A549 (cell line): ENCODE measurements at regions not wholly inside any gene's neighbourhood (a gene's known extent, or its start where the extent isn't known, plus 50 kb on each side); places are given as distances from the start of the nearest gene placed in this dataset.

ENCODE experiments used
- ATAC-seq, 2 experiments: fragments of 200-7000 bp in 1 of 2; fragments of >200 bp in 1 of 2; cut with Nextera tagmentation in 1 of 2; cut with Tn5 transposase in 1 of 2; 3 replicates each; pipeline versions ENCODE4 v1.8.0 to v1.9.1; 2018 to 2020; ENCODE audit warnings: mild to moderate bottlenecking in 1 of 2, moderate library complexity in 1 of 2
- CTCF ChIA-PET: fragments of 300-600 bp; sonication (Branson Sonifier 250); formaldehyde crosslinking; extraction: SDS; loops from one replicate; lab custom pipeline; 2021; ENCODE audit warnings: antibody characterized with exemption, inconsistent platforms; lab: Yijun Ruan, JAX
- POLR2A ChIA-PET: fragments of 350-600 bp; formaldehyde crosslinking; extraction: SDS; loops from one replicate; lab custom pipeline; 2021; ENCODE audit warnings: antibody characterized with exemption, inconsistent platforms; lab: Yijun Ruan, JAX
- DNase-seq, 2 experiments: peaks; one replicate each; pipeline versions ENCODE4 v3.0.0 to v3.0.0-alpha.2; 2011 to 2016; ENCODE audit warnings: low read depth in 1 of 2, low spot score in 1 of 2
- FAIRE-seq: peaks from 2 replicates; lab custom pipeline; 2011; peaks lifted over from hg19 to GRCh38; lab: Jason Lieb, UNC
- H3K27ac ChIP-seq, 2 experiments: fragments of >200 bp; sonication (Bioruptor Twin); formaldehyde crosslinking; 3 replicates each; pipeline ENCODE4 v1.5.1; 2016 to 2017
- H3K4me1 ChIP-seq: fragments of >200 bp; sonication (Bioruptor Twin); formaldehyde crosslinking; 3 replicates; pipeline ENCODE4 v1.6.1; 2016
- H3K4me2 ChIP-seq: fragments of >200 bp; sonication (Bioruptor Twin); formaldehyde crosslinking; 3 replicates; pipeline ENCODE4 v1.6.1; 2016
- H3K4me3 ChIP-seq: fragments of >200 bp; sonication (Bioruptor Twin); formaldehyde crosslinking; 3 replicates; pipeline ENCODE4 v1.5.1; 2016
- H3K9me3 ChIP-seq: fragments of >200 bp; sonication (Bioruptor Twin); formaldehyde crosslinking; 3 replicates; pipeline ENCODE4 v1.6.1; 2016
- CBX8 ChIP-seq: fragments of 200-600 bp; sonication (generic); IDR thresholded peaks from 2 replicates; pipeline ENCODE4 v1.6.1; 2016
- CHD2 ChIP-seq: fragments of 150-350 bp; IDR thresholded peaks from 2 replicates; pipeline ENCODE4 v1.6.1; 2014; ENCODE audit warnings: low read length; ENCODE audit not compliant: partially characterized antibody
- CHD4 ChIP-seq: fragments of 200-600 bp; sonication (generic); IDR thresholded peaks from 2 replicates; pipeline ENCODE4 v1.6.1; 2016; ENCODE audit warnings: antibody characterized with exemption, mild to moderate bottlenecking, borderline replicate concordance
- EHMT2 ChIP-seq: fragments of 200-600 bp; sonication (generic); IDR thresholded peaks from 2 replicates; pipeline ENCODE4 v1.6.1; 2016; ENCODE audit warnings: antibody characterized with exemption, low read depth, mild to moderate bottlenecking, moderate library complexity
- EP300 ChIP-seq, 2 experiments: fragments of >200 bp; sonication (Bioruptor Twin); formaldehyde crosslinking; IDR thresholded peaks; 2 replicates in 1 of 2; 3 replicates in 1 of 2; pipeline ENCODE4 v1.6.1; 2016 to 2017
- ESRRA ChIP-seq: fragments of 150-350 bp; IDR thresholded peaks from 2 replicates; pipeline ENCODE4 v1.6.1; 2014; ENCODE audit warnings: mild to moderate bottlenecking, low read length, borderline replicate concordance
- FOSB ChIP-seq: fragments of 250-450 bp; sonication (Bioruptor Pico); IDR thresholded peaks from 2 replicates; pipeline ENCODE4 v1.5.0; 2020; ENCODE audit warnings: mild to moderate bottlenecking, moderate library complexity
- FOSL2 ChIP-seq, 2 experiments: fragments of 450-650 bp in 1 of 2; fragments of >200 bp in 1 of 2; sonication (Bioruptor Twin) in 1 of 2; formaldehyde crosslinking; IDR thresholded peaks; 2 replicates each; pipeline versions ENCODE4 v1.5.0 to v1.6.1; 2016 to 2020; ENCODE audit warnings: mild to moderate bottlenecking in 1 of 2, moderate library complexity in 1 of 2
- FOXS1 ChIP-seq: fragments of 250-450 bp; sonication (Bioruptor Pico); IDR thresholded peaks from 2 replicates; pipeline ENCODE4 v1.5.0; 2020; ENCODE audit warnings: mild to moderate bottlenecking, moderate library complexity
- GATA3 ChIP-seq: IDR thresholded peaks from 2 replicates; pipeline ENCODE4 v1.6.1; 2012; ENCODE audit warnings: borderline replicate concordance
- HDAC2 ChIP-seq: fragments of 200-600 bp; sonication (generic); IDR thresholded peaks from 2 replicates; pipeline ENCODE4 v1.6.1; 2016
- HOXB13 ChIP-seq: fragments of 250-450 bp; sonication (Bioruptor Pico); IDR thresholded peaks from 2 replicates; pipeline ENCODE4 v1.5.0; 2020; ENCODE audit warnings: low read depth, mild to moderate bottlenecking, moderate library complexity
- KDM1A ChIP-seq: fragments of 200-600 bp; sonication (generic); IDR thresholded peaks from 2 replicates; pipeline ENCODE4 v1.6.1; 2016; ENCODE audit warnings: low read depth, mild to moderate bottlenecking
- NR3C1 ChIP-seq: fragments of >200 bp; sonication (Bioruptor Twin); formaldehyde crosslinking; IDR thresholded peaks from 3 replicates; pipeline ENCODE4 v1.6.1; 2017
- PHF8 ChIP-seq: fragments of 200-600 bp; sonication (generic); IDR thresholded peaks from 2 replicates; pipeline ENCODE4 v1.6.1; 2016; ENCODE audit warnings: low read depth, mild to moderate bottlenecking, antibody characterized with exemption, moderate library complexity, borderline replicate concordance
- RARB ChIP-seq: fragments of 250-450 bp; sonication (Bioruptor Pico); IDR thresholded peaks from 2 replicates; pipeline ENCODE4 v1.8.0; 2021; ENCODE audit warnings: mild to moderate bottlenecking, moderate library complexity
- RCOR1 ChIP-seq: fragments of 150-350 bp; IDR thresholded peaks from 2 replicates; pipeline ENCODE4 v1.6.1; 2014; ENCODE audit warnings: antibody characterized with exemption, low read length, low read depth
- TFCP2L1 ChIP-seq: fragments of 250-450 bp; sonication (Bioruptor Pico); IDR thresholded peaks from 2 replicates; pipeline ENCODE4 v1.5.0; 2021; ENCODE audit warnings: mild to moderate bottlenecking
- ZFP36 ChIP-seq: fragments of 450-650 bp; IDR thresholded peaks from 2 replicates; pipeline ENCODE4 v1.6.1; 2014; ENCODE audit warnings: borderline replicate concordance; ENCODE audit not compliant: partially characterized antibody
- ZSCAN20 ChIP-seq: fragments of 250-450 bp; sonication (Bioruptor Pico); IDR thresholded peaks from 2 replicates; pipeline ENCODE4 v1.8.0; 2022; ENCODE audit warnings: mild to moderate bottlenecking, moderate library complexity
- WGBS: methylation state at CpG from one replicate; pipeline ENCODE4 v1.1.6; 2017; ENCODE audit errors: missing lambda C conversion rate; 5-methylcytosine and 5-hydroxymethylcytosine counted together
- TF ChIP-seq, protein P1 (sequence below): fragments of >200 bp; sonication (Bioruptor Twin); formaldehyde crosslinking; IDR thresholded peaks from 3 replicates; pipeline ENCODE4 v1.5.1; 2016
- TF ChIP-seq, protein P2 (sequence below): fragments of 450-650 bp; IDR thresholded peaks from 2 replicates; pipeline ENCODE4 v1.6.1; 2014; ENCODE audit warnings: antibody characterized with exemption
- TF ChIP-seq, protein P3 (sequence below): IDR thresholded peaks from 2 replicates; pipeline ENCODE4 v1.6.1; 2012
- TF ChIP-seq, protein P4 (sequence below): IDR thresholded peaks from 2 replicates; pipeline ENCODE4 v1.6.1; 2012

DNA sequence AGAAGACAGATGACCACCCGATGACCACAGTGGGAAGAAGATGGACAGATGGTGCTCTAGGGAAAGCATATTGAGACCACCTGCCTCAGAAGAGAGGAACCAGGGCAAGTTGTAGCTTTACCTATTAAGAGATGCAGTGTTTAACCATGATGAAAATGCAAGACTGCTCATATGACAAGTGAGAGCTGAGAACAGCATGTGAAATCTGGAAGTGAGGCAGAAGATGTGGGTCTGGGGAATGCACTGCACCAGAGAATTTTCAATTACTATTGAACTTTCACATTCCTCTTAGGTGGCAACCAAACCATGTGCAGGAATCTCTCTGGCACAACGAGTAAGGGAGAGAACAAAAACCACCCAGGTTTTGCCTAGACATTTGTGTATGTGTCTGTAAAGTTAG lies 184.8 kb upstream of the CRIM1 start:
- H3K4me1 ChIP-seq: no peaks in the 10 kb centered on the region
- CTCF ChIA-PET: no interaction called here
- TF ChIP-seq CBX8 (no peak), FOXS1 (no peak)
- TF ChIP-seq, protein P1, sequence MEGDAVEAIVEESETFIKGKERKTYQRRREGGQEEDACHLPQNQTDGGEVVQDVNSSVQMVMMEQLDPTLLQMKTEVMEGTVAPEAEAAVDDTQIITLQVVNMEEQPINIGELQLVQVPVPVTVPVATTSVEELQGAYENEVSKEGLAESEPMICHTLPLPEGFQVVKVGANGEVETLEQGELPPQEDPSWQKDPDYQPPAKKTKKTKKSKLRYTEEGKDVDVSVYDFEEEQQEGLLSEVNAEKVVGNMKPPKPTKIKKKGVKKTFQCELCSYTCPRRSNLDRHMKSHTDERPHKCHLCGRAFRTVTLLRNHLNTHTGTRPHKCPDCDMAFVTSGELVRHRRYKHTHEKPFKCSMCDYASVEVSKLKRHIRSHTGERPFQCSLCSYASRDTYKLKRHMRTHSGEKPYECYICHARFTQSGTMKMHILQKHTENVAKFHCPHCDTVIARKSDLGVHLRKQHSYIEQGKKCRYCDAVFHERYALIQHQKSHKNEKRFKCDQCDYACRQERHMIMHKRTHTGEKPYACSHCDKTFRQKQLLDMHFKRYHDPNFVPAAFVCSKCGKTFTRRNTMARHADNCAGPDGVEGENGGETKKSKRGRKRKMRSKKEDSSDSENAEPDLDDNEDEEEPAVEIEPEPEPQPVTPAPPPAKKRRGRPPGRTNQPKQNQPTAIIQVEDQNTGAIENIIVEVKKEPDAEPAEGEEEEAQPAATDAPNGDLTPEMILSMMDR: no peak
- POLR2A ChIA-PET: no interaction called here
- FAIRE-seq: no peak
- no peaks in the 10 kb centered on the region for H3K9me3 ChIP-seq
- DNase-seq: no peak
- H3K4me2 ChIP-seq: no peak overlapping the region
- ATAC-seq: no peak
- 5% methylated on average over 2 of the region's 2 CpGs for WGBS
- H3K27ac ChIP-seq: no peak overlapping the region
- H3K4me3 ChIP-seq: no peak overlapping the region

DNA sequence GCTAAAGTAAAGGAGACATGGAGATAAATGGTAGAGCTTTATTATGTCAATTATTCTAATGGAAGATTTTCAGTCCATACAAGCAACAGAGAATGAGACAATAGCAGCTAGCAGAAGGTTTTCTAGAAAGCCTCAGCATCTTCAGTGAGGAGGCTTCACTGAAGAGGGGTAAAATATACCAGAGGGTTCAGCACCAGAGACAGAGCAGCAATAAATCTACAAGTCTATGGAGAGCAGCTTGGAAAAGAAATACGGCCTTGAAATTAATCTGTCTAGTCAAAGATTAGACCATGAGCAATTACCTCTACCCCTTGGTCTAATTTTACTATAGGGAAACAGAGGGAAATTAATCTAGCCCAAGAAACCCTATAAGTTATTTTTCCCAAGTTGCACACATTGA lies 185.7 kb upstream of the CRIM1 start:
- Histone ChIP-seq H3K4me3 (no peak overlapping the region), H3K4me2 (no peak overlapping the region), H3K4me1 (no peaks in the 10 kb centered on the region), H3K27ac (no peak overlapping the region), H3K9me3 (no peaks in the 10 kb centered on the region)
- DNase-seq (no peak), FAIRE-seq (no peak), ATAC-seq (no peak)
- WGBS: 49% methylated on average over 1 of the region's 1 CpG
- POLR2A ChIA-PET: no interaction called here
- TF ChIP-seq, protein P2, sequence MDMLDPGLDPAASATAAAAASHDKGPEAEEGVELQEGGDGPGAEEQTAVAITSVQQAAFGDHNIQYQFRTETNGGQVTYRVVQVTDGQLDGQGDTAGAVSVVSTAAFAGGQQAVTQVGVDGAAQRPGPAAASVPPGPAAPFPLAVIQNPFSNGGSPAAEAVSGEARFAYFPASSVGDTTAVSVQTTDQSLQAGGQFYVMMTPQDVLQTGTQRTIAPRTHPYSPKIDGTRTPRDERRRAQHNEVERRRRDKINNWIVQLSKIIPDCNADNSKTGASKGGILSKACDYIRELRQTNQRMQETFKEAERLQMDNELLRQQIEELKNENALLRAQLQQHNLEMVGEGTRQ: no peak
- no peak for TF ChIP-seq RARB (CRISPR knock-in tag)
- no peak for TF ChIP-seq FOXS1
- CTCF ChIA-PET: no interaction called here

DNA sequence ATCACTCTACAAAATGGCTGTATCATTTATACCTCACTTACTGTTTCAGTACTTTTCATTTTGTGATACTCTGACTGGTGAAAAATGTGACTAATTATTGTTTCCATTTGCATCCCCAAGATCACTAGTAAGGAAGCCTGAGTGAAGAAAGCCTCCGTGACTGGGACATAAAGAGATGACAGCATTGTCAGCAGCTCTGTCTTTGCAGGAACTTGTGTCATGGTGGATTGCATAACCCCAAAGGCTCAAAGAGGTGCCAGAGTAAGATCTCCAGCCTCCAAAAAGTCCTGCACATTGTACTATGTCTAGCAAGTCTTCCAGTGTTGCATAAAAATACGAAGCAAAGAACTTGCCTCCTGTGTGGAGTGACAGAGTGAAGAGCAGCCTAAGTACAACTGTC lies 187.5 kb upstream of the CRIM1 start:
- no peak for DNase-seq
- H3K27ac ChIP-seq: no peak overlapping the region
- TF ChIP-seq EHMT2 (no peak), PHF8 (no peak), FOSL2 (IDR thresholded peaks at IDR 0.05) (no peak), FOSL2 (CRISPR knock-in tag; IDR thresholded peaks at IDR 0.05) (no peak), ZFP36 (no peak), RCOR1 (no peak), HDAC2 (no peak), ESRRA (no peak), HOXB13 (CRISPR knock-in tag) (no peak), FOSB (CRISPR knock-in tag) (no peak), TFCP2L1 (CRISPR knock-in tag) (no peak), GATA3 (no peak), CHD2 (no peak), EP300 (IDR thresholded peaks at IDR 0.05) (no peak), NR3C1 (no peak), KDM1A (no peak), CHD4 (no peak), ZSCAN20 (CRISPR knock-in tag) (no peak)
- TF ChIP-seq, protein P3, sequence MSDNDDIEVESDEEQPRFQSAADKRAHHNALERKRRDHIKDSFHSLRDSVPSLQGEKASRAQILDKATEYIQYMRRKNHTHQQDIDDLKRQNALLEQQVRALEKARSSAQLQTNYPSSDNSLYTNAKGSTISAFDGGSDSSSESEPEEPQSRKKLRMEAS: no peak
- TF ChIP-seq, protein P4, sequence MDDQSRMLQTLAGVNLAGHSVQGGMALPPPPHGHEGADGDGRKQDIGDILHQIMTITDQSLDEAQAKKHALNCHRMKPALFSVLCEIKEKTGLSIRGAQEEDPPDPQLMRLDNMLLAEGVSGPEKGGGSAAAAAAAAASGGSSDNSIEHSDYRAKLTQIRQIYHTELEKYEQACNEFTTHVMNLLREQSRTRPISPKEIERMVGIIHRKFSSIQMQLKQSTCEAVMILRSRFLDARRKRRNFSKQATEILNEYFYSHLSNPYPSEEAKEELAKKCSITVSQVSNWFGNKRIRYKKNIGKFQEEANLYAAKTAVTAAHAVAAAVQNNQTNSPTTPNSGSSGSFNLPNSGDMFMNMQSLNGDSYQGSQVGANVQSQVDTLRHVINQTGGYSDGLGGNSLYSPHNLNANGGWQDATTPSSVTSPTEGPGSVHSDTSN: no peak
- TF ChIP-seq, all 56 proteins: peak for 0
- no peak for ATAC-seq
- POLR2A ChIA-PET: no interaction called here
- H3K9me3 ChIP-seq: no peaks in the 10 kb centered on the region
- no peak overlapping the region for H3K4me3 ChIP-seq
- 20% methylated on average over 2 of the region's 2 CpGs for WGBS
- H3K4me2 ChIP-seq: no peak overlapping the region
- no peak for FAIRE-seq
- H3K4me1 ChIP-seq: no peaks in the 10 kb centered on the region
- CTCF ChIA-PET: no interaction called here
